ENCODE measurements at regions not wholly inside any gene's neighbourhood (a gene's known extent, or its start where the extent isn't known, plus 50 kb on each side); places are given as distances from the start of the nearest gene placed in this dataset.

- no peaks in the 10 kb centered on the region for H3K79me2 ChIP-seq (ENCODE audit: low read length)
- no peak for DNase-seq
Observed at GRCh38 chr4:126772662-126773061, 860.1 kb upstream of the INTU start.

GRCh38 chr4:126775485-126776106 is 857.2 kb upstream of the INTU start:
- Histone ChIP-seq H3K9ac (ENCODE audit: low read length) (no peak overlapping the region), H3K27ac (ENCODE audit: low read length) (no peak overlapping the region), H3K4me2 (ENCODE audit: low read depth, low read length, poor library complexity, severe bottlenecking) (no peak overlapping the region)

More at GRCh38 chr4:126772662-126773061, 860.1 kb upstream of the INTU start:
- Histone ChIP-seq H3K36me3 (ENCODE audit: insufficient read depth, low read length) (no peaks in the 10 kb centered on the region), H3K9me3 (ENCODE audit: low read length) (peaks cover 8% of the 10 kb centered on the region; the same call in 1 of the 2 replicates), H4K20me1 (ENCODE audit: insufficient read depth, low read depth, low read length) (no peaks in the 10 kb centered on the region), H3K4me1 (ENCODE audit: low read length) (no peaks in the 10 kb centered on the region), H3K27me3 (ENCODE audit: low read length) (no peaks in the 10 kb centered on the region), H3K4me3 (ENCODE audit: low read length) (no peak overlapping the region), H2AFZ (ENCODE audit: low read length) (no peak overlapping the region), H3K4me2 (ENCODE audit: low read depth, low read length, poor library complexity, severe bottlenecking) (no peak overlapping the region), H3K9me2 (replicated peaks; ENCODE audit: insufficient read depth, low read length) (no peaks in the 10 kb centered on the region), H3K27ac (ENCODE audit: low read length) (no peak overlapping the region), H3K9ac (ENCODE audit: low read length) (no peak overlapping the region)

GRCh38 chr4:126776361-126776760 is 856.4 kb upstream of the INTU start:
- H3K4me2 ChIP-seq (ENCODE audit: low read depth, low read length, poor library complexity, severe bottlenecking) = no peak overlapping the region
- H3K9me2 ChIP-seq (replicated peaks; ENCODE audit: insufficient read depth, low read length) = no peaks in the 10 kb centered on the region
- H4K20me1 ChIP-seq (ENCODE audit: insufficient read depth, low read depth, low read length) = no peaks in the 10 kb centered on the region
- H3K4me3 ChIP-seq (ENCODE audit: low read length) = no peak overlapping the region
- no peaks in the 10 kb centered on the region for H3K27me3 ChIP-seq (ENCODE audit: low read length)
- no peaks in the 10 kb centered on the region for H3K79me2 ChIP-seq (ENCODE audit: low read length)
- H3K4me1 ChIP-seq (ENCODE audit: low read length) = no peaks in the 10 kb centered on the region
- no peaks in the 10 kb centered on the region for H3K36me3 ChIP-seq (ENCODE audit: insufficient read depth, low read length)
- no peak for DNase-seq
- H2AFZ ChIP-seq (ENCODE audit: low read length) = no peak overlapping the region
- H3K9me3 ChIP-seq (ENCODE audit: low read length) = peaks cover 3% of the 10 kb centered on the region; the same call in 1 of the 2 replicates
- no peak overlapping the region for H3K27ac ChIP-seq (ENCODE audit: low read length)
- H3K9ac ChIP-seq (ENCODE audit: low read length) = no peak overlapping the region

More at GRCh38 chr4:126775485-126776106, 857.2 kb upstream of the INTU start:
- H3K79me2 ChIP-seq (ENCODE audit: low read length) = no peaks in the 10 kb centered on the region
- peaks cover 3% of the 10 kb centered on the region; the same call in 1 of the 2 replicates for H3K9me3 ChIP-seq (ENCODE audit: low read length)
- no peak for DNase-seq
- no peaks in the 10 kb centered on the region for H3K36me3 ChIP-seq (ENCODE audit: insufficient read depth, low read length)
- H3K4me3 ChIP-seq (ENCODE audit: low read length) = no peak overlapping the region
- no peaks in the 10 kb centered on the region for H3K9me2 ChIP-seq (replicated peaks; ENCODE audit: insufficient read depth, low read length)
- H3K4me1 ChIP-seq (ENCODE audit: low read length) = no peaks in the 10 kb centered on the region
- H4K20me1 ChIP-seq (ENCODE audit: insufficient read depth, low read depth, low read length) = no peaks in the 10 kb centered on the region
- H2AFZ ChIP-seq (ENCODE audit: low read length) = no peak overlapping the region
- no peaks in the 10 kb centered on the region for H3K27me3 ChIP-seq (ENCODE audit: low read length)

GRCh38 chr4:126777649-126778048 is 855.1 kb upstream of the INTU start:
- no peaks in the 10 kb centered on the region for H3K79me2 ChIP-seq (ENCODE audit: low read length)
- H3K9me2 ChIP-seq (replicated peaks; ENCODE audit: insufficient read depth, low read length) = no peaks in the 10 kb centered on the region
- H3K27me3 ChIP-seq (ENCODE audit: low read length) = no peaks in the 10 kb centered on the region
- H3K9ac ChIP-seq (ENCODE audit: low read length) = no peak overlapping the region
- no peak overlapping the region for H3K4me2 ChIP-seq (ENCODE audit: low read depth, low read length, poor library complexity, severe bottlenecking)
- H4K20me1 ChIP-seq (ENCODE audit: insufficient read depth, low read depth, low read length) = no peaks in the 10 kb centered on the region
- no peaks in the 10 kb centered on the region for H3K36me3 ChIP-seq (ENCODE audit: insufficient read depth, low read length)
- DNase-seq = no peak
- H2AFZ ChIP-seq (ENCODE audit: low read length) = no peak overlapping the region
- no peak overlapping the region for H3K27ac ChIP-seq (ENCODE audit: low read length)
- H3K4me1 ChIP-seq (ENCODE audit: low read length) = no peaks in the 10 kb centered on the region
- peaks cover 7% of the 10 kb centered on the region; the same call in 1 of the 2 replicates for H3K9me3 ChIP-seq (ENCODE audit: low read length)
- no peak overlapping the region for H3K4me3 ChIP-seq (ENCODE audit: low read length)

- no peak overlapping the region for H2AFZ ChIP-seq (ENCODE audit: low read length)
- no peak overlapping the region for H3K4me2 ChIP-seq (ENCODE audit: low read depth, low read length, poor library complexity, severe bottlenecking)
Observed at GRCh38 chr4:126778348-126778747, 854.4 kb upstream of the INTU start.

GRCh38 chr4:126779001-126779400 is 853.8 kb upstream of the INTU start:
- H2AFZ ChIP-seq (ENCODE audit: low read length) = no peak overlapping the region
- H3K4me2 ChIP-seq (ENCODE audit: low read depth, low read length, poor library complexity, severe bottlenecking) = no peak overlapping the region
- H3K4me3 ChIP-seq (ENCODE audit: low read length) = no peak overlapping the region
- H3K9ac ChIP-seq (ENCODE audit: low read length) = no peak overlapping the region
- H3K79me2 ChIP-seq (ENCODE audit: low read length) = no peaks in the 10 kb centered on the region
- H3K36me3 ChIP-seq (ENCODE audit: insufficient read depth, low read length) = no peaks in the 10 kb centered on the region
- no peaks in the 10 kb centered on the region for H3K9me2 ChIP-seq (replicated peaks; ENCODE audit: insufficient read depth, low read length)
- H3K9me3 ChIP-seq (ENCODE audit: low read length) = peaks cover 14% of the 10 kb centered on the region; the same call in 1 of the 2 replicates
- H4K20me1 ChIP-seq (ENCODE audit: insufficient read depth, low read depth, low read length) = no peaks in the 10 kb centered on the region
- DNase-seq = no peak
- H3K4me1 ChIP-seq (ENCODE audit: low read length) = no peaks in the 10 kb centered on the region
- no peaks in the 10 kb centered on the region for H3K27me3 ChIP-seq (ENCODE audit: low read length)
- H3K27ac ChIP-seq (ENCODE audit: low read length) = no peak overlapping the region

More at GRCh38 chr4:126778348-126778747, 854.4 kb upstream of the INTU start:
- peaks cover 8% of the 10 kb centered on the region; the same call in 1 of the 2 replicates for H3K9me3 ChIP-seq (ENCODE audit: low read length)
- no peaks in the 10 kb centered on the region for H3K36me3 ChIP-seq (ENCODE audit: insufficient read depth, low read length)
- H4K20me1 ChIP-seq (ENCODE audit: insufficient read depth, low read depth, low read length) = no peaks in the 10 kb centered on the region
- no peak overlapping the region for H3K27ac ChIP-seq (ENCODE audit: low read length)
- no peaks in the 10 kb centered on the region for H3K4me1 ChIP-seq (ENCODE audit: low read length)
- no peak overlapping the region for H3K9ac ChIP-seq (ENCODE audit: low read length)
- H3K9me2 ChIP-seq (replicated peaks; ENCODE audit: insufficient read depth, low read length) = no peaks in the 10 kb centered on the region
- no peak overlapping the region for H3K4me3 ChIP-seq (ENCODE audit: low read length)
- H3K79me2 ChIP-seq (ENCODE audit: low read length) = no peaks in the 10 kb centered on the region
- no peaks in the 10 kb centered on the region for H3K27me3 ChIP-seq (ENCODE audit: low read length)
- no peak for DNase-seq

- no peaks in the 10 kb centered on the region for H3K79me2 ChIP-seq (ENCODE audit: low read length)
- no peaks in the 10 kb centered on the region for H3K4me1 ChIP-seq (ENCODE audit: low read length)
- no peaks in the 10 kb centered on the region for H4K20me1 ChIP-seq (ENCODE audit: insufficient read depth, low read depth, low read length)
- no peak overlapping the region for H3K4me3 ChIP-seq (ENCODE audit: low read length)
- no peak overlapping the region for H3K4me2 ChIP-seq (ENCODE audit: low read depth, low read length, poor library complexity, severe bottlenecking)
- no peak overlapping the region for H3K27ac ChIP-seq (ENCODE audit: low read length)
- no peaks in the 10 kb centered on the region for H3K36me3 ChIP-seq (ENCODE audit: insufficient read depth, low read length)
- H3K27me3 ChIP-seq (ENCODE audit: low read length) = no peaks in the 10 kb centered on the region
- H3K9me3 ChIP-seq (ENCODE audit: low read length) = peaks cover 14% of the 10 kb centered on the region; the same call in 1 of the 2 replicates
- no peak overlapping the region for H2AFZ ChIP-seq (ENCODE audit: low read length)
- no peaks in the 10 kb centered on the region for H3K9me2 ChIP-seq (replicated peaks; ENCODE audit: insufficient read depth, low read length)
- H3K9ac ChIP-seq (ENCODE audit: low read length) = no peak overlapping the region
- DNase-seq = no peak
Observed at GRCh38 chr4:126779436-126780166, 853.2 kb upstream of the INTU start.

- no peaks in the 10 kb centered on the region for H3K9me2 ChIP-seq (replicated peaks; ENCODE audit: insufficient read depth, low read length)
- no peak overlapping the region for H3K4me2 ChIP-seq (ENCODE audit: low read depth, low read length, poor library complexity, severe bottlenecking)
- DNase-seq = no peak
- no peaks in the 10 kb centered on the region for H3K79me2 ChIP-seq (ENCODE audit: low read length)
- no peaks in the 10 kb centered on the region for H3K27me3 ChIP-seq (ENCODE audit: low read length)
- no peak overlapping the region for H3K4me3 ChIP-seq (ENCODE audit: low read length)
- H3K9ac ChIP-seq (ENCODE audit: low read length) = no peak overlapping the region
- H3K9me3 ChIP-seq (ENCODE audit: low read length) = peaks cover 15% of the 10 kb centered on the region; the same call in 1 of the 2 replicates
- no peaks in the 10 kb centered on the region for H3K36me3 ChIP-seq (ENCODE audit: insufficient read depth, low read length)
- no peaks in the 10 kb centered on the region for H4K20me1 ChIP-seq (ENCODE audit: insufficient read depth, low read depth, low read length)
- H2AFZ ChIP-seq (ENCODE audit: low read length) = no peak overlapping the region
- H3K4me1 ChIP-seq (ENCODE audit: low read length) = no peaks in the 10 kb centered on the region
- no peak overlapping the region for H3K27ac ChIP-seq (ENCODE audit: low read length)
Observed at GRCh38 chr4:126783191-126783590, 849.6 kb upstream of the INTU start.

Measured in Karpas-422 (cell line).